ENCODE measurements at regions not wholly inside any gene's neighbourhood (a gene's known extent, or its start where the extent isn't known, plus 50 kb on each side); places are given as distances from the start of the nearest gene placed in this dataset.

DNA sequence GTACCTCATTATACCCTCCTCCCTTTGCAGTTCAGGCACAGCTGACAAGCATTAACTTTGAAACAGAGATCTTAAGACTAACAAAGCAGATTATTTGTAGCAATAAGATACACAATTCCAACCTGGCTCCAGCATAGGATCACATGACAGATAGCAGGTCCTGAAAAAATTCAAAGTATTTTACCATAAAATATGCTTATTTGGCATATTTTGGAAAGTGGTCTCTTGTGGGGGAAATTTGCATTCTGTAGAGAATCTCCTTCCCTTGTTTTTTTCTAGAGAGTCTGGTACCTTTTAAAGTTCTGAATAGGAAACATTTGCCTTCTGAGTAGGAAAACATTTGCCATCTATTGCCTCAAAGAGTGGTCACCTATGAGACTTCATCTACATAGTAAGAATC lies 212.8 kb upstream of the SH3BP4 start:
- Histone ChIP-seq H3K27me3 (ENCODE audit: insufficient read depth, low read depth, low read length) (no peaks in the 10 kb centered on the region), H3K4me2 (ENCODE audit: low read length) (no peak overlapping the region)

DNA sequence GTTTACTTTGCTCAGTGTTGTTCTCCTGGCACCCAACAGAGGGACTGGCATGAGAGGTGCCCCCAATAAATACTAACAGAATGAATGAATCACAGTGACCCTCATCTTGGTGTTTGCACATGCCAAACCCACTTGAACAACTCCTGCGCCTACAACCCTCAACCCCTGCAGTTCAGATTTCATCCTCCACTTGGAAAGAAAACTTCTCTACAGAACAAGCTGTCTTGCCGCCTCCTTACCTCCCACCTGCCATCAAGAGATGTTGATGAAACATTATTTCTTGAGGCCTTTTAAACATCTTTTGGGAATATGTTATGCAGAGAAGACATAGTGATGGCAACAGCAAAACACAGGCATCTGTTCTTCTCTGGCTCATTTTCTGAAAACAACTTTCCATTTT lies 216.0 kb upstream of the SH3BP4 start:
- Histone ChIP-seq H3K79me2 (replicated peaks; ENCODE audit: insufficient read depth, low read length) (no peaks in the 10 kb centered on the region), H3K9ac (ENCODE audit: low read length) (no peak overlapping the region), H3K27me3 (ENCODE audit: insufficient read depth, low read depth, low read length) (no peaks in the 10 kb centered on the region), H3K36me3 (ENCODE audit: insufficient read depth, low read length) (no peaks in the 10 kb centered on the region), H3K4me2 (ENCODE audit: low read length) (no peak overlapping the region), H2AFZ (ENCODE audit: low read depth, low read length) (no peak overlapping the region), H3K9me3 (ENCODE audit: low read length) (peaks cover 4% of the 10 kb centered on the region), H3F3A (ENCODE audit: insufficient read depth, low read length, poor library complexity, severe bottlenecking) (no peaks in the 10 kb centered on the region), H4K20me1 (ENCODE audit: insufficient read depth) (no peaks in the 10 kb centered on the region), H3K4me3 (ENCODE audit: low read length) (no peak overlapping the region), H3K9me2 (ENCODE audit: insufficient read depth, low read length) (no peaks in the 10 kb centered on the region), H3K27ac (ENCODE audit: low read length) (no peak overlapping the region)
- TF ChIP-seq POLR2AphosphoS5 (IDR thresholded peaks at IDR 0.05), result no peak

More for the DNA sequence above, 212.8 kb upstream of the SH3BP4 start:
- TF ChIP-seq TAF1 (IDR thresholded peaks at IDR 0.05; ENCODE audit: low read depth) (no peak), SMC3 (conservative IDR thresholded peaks at IDR 0.05; ENCODE audit: poor library complexity) (no peak), RAD21 (conservative IDR thresholded peaks at IDR 0.05) (no peak), EZH2 (IDR thresholded peaks at IDR 0.05; ENCODE audit: borderline replicate concordance, insufficient read depth, low read length, poor library complexity, severe bottlenecking) (no peak), EP300 (conservative IDR thresholded peaks at IDR 0.05; ENCODE audit: poor library complexity, severe bottlenecking) (no peak)
- TF ChIP-seq, protein P1, sequence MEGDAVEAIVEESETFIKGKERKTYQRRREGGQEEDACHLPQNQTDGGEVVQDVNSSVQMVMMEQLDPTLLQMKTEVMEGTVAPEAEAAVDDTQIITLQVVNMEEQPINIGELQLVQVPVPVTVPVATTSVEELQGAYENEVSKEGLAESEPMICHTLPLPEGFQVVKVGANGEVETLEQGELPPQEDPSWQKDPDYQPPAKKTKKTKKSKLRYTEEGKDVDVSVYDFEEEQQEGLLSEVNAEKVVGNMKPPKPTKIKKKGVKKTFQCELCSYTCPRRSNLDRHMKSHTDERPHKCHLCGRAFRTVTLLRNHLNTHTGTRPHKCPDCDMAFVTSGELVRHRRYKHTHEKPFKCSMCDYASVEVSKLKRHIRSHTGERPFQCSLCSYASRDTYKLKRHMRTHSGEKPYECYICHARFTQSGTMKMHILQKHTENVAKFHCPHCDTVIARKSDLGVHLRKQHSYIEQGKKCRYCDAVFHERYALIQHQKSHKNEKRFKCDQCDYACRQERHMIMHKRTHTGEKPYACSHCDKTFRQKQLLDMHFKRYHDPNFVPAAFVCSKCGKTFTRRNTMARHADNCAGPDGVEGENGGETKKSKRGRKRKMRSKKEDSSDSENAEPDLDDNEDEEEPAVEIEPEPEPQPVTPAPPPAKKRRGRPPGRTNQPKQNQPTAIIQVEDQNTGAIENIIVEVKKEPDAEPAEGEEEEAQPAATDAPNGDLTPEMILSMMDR (IDR thresholded peaks at IDR 0.05; ENCODE audit: poor library complexity, severe bottlenecking), result no peak
- H3K9me2 ChIP-seq (ENCODE audit: insufficient read depth, low read length), result no peaks in the 10 kb centered on the region
- no peaks in the 10 kb centered on the region for H3K36me3 ChIP-seq (ENCODE audit: insufficient read depth, low read length)
- no peaks in the 10 kb centered on the region for H3F3A ChIP-seq (ENCODE audit: insufficient read depth, low read length, poor library complexity, severe bottlenecking)
- peaks cover 4% of the 10 kb centered on the region for H3K9me3 ChIP-seq (ENCODE audit: low read length)
- no peak overlapping the region for H2AFZ ChIP-seq (ENCODE audit: low read depth, low read length)
- no peak overlapping the region for H3K9ac ChIP-seq (ENCODE audit: low read length)
- no peak overlapping the region for H3K27ac ChIP-seq (ENCODE audit: low read length)
- no peak overlapping the region for H3K4me3 ChIP-seq (ENCODE audit: low read length)
- H3K79me2 ChIP-seq (replicated peaks; ENCODE audit: insufficient read depth, low read length), result no peaks in the 10 kb centered on the region
- no peaks in the 10 kb centered on the region for H4K20me1 ChIP-seq (ENCODE audit: insufficient read depth)

DNA sequence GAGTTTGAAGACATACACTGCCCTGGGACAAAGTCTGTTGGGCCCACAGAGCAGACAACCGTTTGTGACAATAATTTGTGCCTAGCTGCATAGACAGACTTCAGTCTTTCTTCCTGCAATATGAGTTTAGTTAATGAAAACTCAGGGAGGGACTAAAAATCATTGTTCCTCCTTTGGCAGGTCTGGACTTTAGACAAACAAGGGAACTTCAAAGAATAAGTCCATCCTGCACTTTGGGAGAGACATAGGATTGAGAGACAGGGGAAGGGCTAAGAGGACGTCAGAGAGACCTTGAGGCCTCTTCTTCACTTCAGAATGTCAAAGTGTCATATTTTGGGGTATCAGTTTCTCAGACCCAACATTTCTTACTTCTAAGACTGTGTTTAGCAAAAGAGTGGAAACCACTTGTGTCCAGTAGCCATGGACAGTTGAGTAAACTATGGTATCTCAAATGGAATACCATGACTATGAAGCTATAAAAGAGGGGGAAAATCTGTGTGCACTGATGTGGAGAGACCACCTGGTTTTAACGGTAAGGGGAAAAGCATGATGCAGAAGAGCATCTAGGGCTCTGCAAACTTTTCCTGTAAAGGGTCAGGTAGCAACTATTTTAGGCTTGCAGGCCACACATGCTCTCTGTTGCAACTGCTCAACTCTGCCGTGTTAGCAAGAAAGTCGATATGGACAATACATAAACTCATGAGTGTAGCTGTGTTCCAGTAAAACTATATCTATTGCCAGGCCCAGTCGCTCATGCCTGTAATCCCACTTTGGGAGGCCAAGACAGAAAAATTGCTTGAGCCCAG lies 217.8 kb upstream of the SH3BP4 start:
- H3K9ac ChIP-seq (ENCODE audit: low read length), result no peak overlapping the region
- no peaks in the 10 kb centered on the region for H3K36me3 ChIP-seq (ENCODE audit: insufficient read depth, low read length)
- H3K4me3 ChIP-seq (ENCODE audit: low read length), result no peak overlapping the region
- H4K20me1 ChIP-seq (ENCODE audit: insufficient read depth), result no peaks in the 10 kb centered on the region
- TF ChIP-seq MXI1 (conservative IDR thresholded peaks at IDR 0.05; ENCODE audit: poor library complexity, severe bottlenecking) (no peak), POLR2AphosphoS5 (IDR thresholded peaks at IDR 0.05) (no peak), SMC3 (conservative IDR thresholded peaks at IDR 0.05; ENCODE audit: poor library complexity) (no peak), EZH2 (IDR thresholded peaks at IDR 0.05; ENCODE audit: borderline replicate concordance, insufficient read depth, low read length, poor library complexity, severe bottlenecking) (no peak), EP300 (conservative IDR thresholded peaks at IDR 0.05; ENCODE audit: poor library complexity, severe bottlenecking) (no peak)
- TF ChIP-seq, protein P2, sequence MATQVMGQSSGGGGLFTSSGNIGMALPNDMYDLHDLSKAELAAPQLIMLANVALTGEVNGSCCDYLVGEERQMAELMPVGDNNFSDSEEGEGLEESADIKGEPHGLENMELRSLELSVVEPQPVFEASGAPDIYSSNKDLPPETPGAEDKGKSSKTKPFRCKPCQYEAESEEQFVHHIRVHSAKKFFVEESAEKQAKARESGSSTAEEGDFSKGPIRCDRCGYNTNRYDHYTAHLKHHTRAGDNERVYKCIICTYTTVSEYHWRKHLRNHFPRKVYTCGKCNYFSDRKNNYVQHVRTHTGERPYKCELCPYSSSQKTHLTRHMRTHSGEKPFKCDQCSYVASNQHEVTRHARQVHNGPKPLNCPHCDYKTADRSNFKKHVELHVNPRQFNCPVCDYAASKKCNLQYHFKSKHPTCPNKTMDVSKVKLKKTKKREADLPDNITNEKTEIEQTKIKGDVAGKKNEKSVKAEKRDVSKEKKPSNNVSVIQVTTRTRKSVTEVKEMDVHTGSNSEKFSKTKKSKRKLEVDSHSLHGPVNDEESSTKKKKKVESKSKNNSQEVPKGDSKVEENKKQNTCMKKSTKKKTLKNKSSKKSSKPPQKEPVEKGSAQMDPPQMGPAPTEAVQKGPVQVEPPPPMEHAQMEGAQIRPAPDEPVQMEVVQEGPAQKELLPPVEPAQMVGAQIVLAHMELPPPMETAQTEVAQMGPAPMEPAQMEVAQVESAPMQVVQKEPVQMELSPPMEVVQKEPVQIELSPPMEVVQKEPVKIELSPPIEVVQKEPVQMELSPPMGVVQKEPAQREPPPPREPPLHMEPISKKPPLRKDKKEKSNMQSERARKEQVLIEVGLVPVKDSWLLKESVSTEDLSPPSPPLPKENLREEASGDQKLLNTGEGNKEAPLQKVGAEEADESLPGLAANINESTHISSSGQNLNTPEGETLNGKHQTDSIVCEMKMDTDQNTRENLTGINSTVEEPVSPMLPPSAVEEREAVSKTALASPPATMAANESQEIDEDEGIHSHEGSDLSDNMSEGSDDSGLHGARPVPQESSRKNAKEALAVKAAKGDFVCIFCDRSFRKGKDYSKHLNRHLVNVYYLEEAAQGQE (IDR thresholded peaks at IDR 0.05; ENCODE audit: borderline replicate concordance), result no peak
- TF ChIP-seq, protein P1 (IDR thresholded peaks at IDR 0.05; ENCODE audit: poor library complexity, severe bottlenecking), result no peak
- peaks cover 4% of the 10 kb centered on the region for H3K9me3 ChIP-seq (ENCODE audit: low read length)
- H3K27ac ChIP-seq (ENCODE audit: low read length), result no peak overlapping the region
- H3K79me2 ChIP-seq (replicated peaks; ENCODE audit: insufficient read depth, low read length), result no peaks in the 10 kb centered on the region
- H2AFZ ChIP-seq (ENCODE audit: low read depth, low read length), result no peak overlapping the region
- no peaks in the 10 kb centered on the region for H3K9me2 ChIP-seq (ENCODE audit: insufficient read depth, low read length)
- no peak overlapping the region for H3K4me2 ChIP-seq (ENCODE audit: low read length)
- no peaks in the 10 kb centered on the region for H3K27me3 ChIP-seq (ENCODE audit: insufficient read depth, low read depth, low read length)
- no peaks in the 10 kb centered on the region for H3F3A ChIP-seq (ENCODE audit: insufficient read depth, low read length, poor library complexity, severe bottlenecking)
